GM23248 (cell line): ENCODE measurements at regions not wholly inside any gene's neighbourhood (a gene's known extent, or its start where the extent isn't known, plus 50 kb on each side); places are given as distances from the start of the nearest gene placed in this dataset.

ENCODE experiments used
- DNase-seq: peaks from one replicate; pipeline ENCODE4 v3.0.0-alpha.2; 2015
- H2AFZ ChIP-seq: fragments of 200-600 bp; sonication (generic); 2 replicates; pipeline ENCODE4 v1.6.1; 2016; ENCODE audit warnings: antibody characterized with exemption
- H3F3A ChIP-seq: fragments of 200-600 bp; sonication (generic); 2 replicates; pipeline ENCODE4 v1.6.1; 2016; ENCODE audit warnings: mild to moderate bottlenecking, antibody characterized with exemption, mixed run types; ENCODE audit not compliant: insufficient read depth
- H3K27ac ChIP-seq: fragments of 200-600 bp; sonication (generic); 2 replicates; pipeline ENCODE4 v1.5.1; 2016; ENCODE audit warnings: mild to moderate bottlenecking
- H3K27me3 ChIP-seq: fragments of 200-600 bp; sonication (generic); replicated peaks from 2 replicates; pipeline ENCODE4 v1.6.1; 2016; ENCODE audit warnings: mild to moderate bottlenecking; ENCODE audit not compliant: insufficient read depth
- H3K36me3 ChIP-seq: fragments of 200-600 bp; sonication (generic); 2 replicates; pipeline ENCODE4 v1.6.1; 2016; ENCODE audit warnings: low read depth, mild to moderate bottlenecking
- H3K4me1 ChIP-seq: fragments of 200-600 bp; sonication (generic); 2 replicates; pipeline ENCODE4 v1.6.1; 2016; ENCODE audit warnings: mild to moderate bottlenecking; ENCODE audit not compliant: insufficient read depth
- H3K4me2 ChIP-seq: fragments of 200-600 bp; sonication (generic); one replicate; pipeline ENCODE4 v1.6.1; 2016; ENCODE audit warnings: mild to moderate bottlenecking; ENCODE audit not compliant: unreplicated experiment
- H3K4me3 ChIP-seq: fragments of 200-600 bp; sonication (generic); 2 replicates; pipeline ENCODE4 v1.5.1; 2016; ENCODE audit warnings: mild to moderate bottlenecking
- H3K79me2 ChIP-seq: fragments of 200-600 bp; sonication (generic); 2 replicates; pipeline ENCODE4 v1.6.1; 2016; ENCODE audit warnings: mild to moderate bottlenecking; ENCODE audit not compliant: insufficient read depth
- H3K9ac ChIP-seq: fragments of 200-600 bp; sonication (generic); 2 replicates; pipeline ENCODE4 v1.6.1; 2016; ENCODE audit warnings: mild to moderate bottlenecking
- H3K9me2 ChIP-seq: fragments of 200-600 bp; sonication (generic); 2 replicates; pipeline ENCODE4 v1.6.1; 2016; ENCODE audit warnings: mixed run types, mild to moderate bottlenecking, moderate library complexity; ENCODE audit not compliant: insufficient read depth
- H3K9me3 ChIP-seq: fragments of 200-600 bp; sonication (generic); one replicate; pipeline ENCODE4 v1.6.1; 2017; ENCODE audit warnings: low read depth
- H4K20me1 ChIP-seq: fragments of 200-600 bp; sonication (generic); 2 replicates; pipeline ENCODE4 v1.6.0; 2016; ENCODE audit not compliant: insufficient read depth
- EZH2 ChIP-seq: fragments of 200-600 bp; sonication (generic); IDR thresholded peaks from 2 replicates; pipeline ENCODE4 v1.6.1; 2018; ENCODE audit warnings: antibody characterized with exemption, mild to moderate bottlenecking; ENCODE audit not compliant: insufficient read depth, poor library complexity, severe bottlenecking
- EZH2phosphoT487 ChIP-seq: fragments of 200-600 bp; sonication (generic); IDR thresholded peaks from 2 replicates; pipeline ENCODE4 v1.6.1; 2018; ENCODE audit warnings: antibody characterized with exemption, moderate library complexity, mild to moderate bottlenecking, low read depth; ENCODE audit not compliant: insufficient read depth
- WGBS, 2 experiments: methylation state at CpG; one replicate each; pipeline ENCODE4 v1.1.6; 2015 to 2017; ENCODE audit warnings: low lambda C conversion rate in 2 of 2, low coverage in 1 of 2; ENCODE audit errors: missing lambda C conversion rate in 2 of 2; 5-methylcytosine and 5-hydroxymethylcytosine counted together
- in situ Hi-C: fragments of 300-500 bp; cut with MboI; formaldehyde crosslinking; loops from 2 replicates; pipeline ENCODE4 v1.15.0; 2020

DNA sequence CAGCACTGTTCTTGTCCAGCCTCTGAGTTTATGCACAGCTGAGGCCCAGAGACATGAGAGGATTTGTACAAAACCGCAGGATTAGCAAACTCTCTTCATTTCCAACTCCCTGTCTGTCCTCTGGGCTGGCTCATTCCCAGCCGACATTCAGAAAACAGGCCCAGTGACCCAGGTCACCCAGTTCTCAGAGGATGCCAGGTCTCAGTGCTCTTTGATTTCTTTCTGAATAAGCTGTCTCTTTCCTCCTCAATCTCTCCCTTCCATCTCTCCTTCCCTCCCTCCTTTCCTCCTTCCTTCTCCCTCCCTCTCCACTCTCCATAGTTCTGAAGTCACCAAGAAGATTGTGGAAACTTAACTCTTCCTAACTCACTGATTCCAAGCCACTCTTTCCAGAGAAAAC, 372.7 kb upstream of the SULF2 start:
- H2AFZ ChIP-seq: no peak overlapping the region
- H4K20me1 ChIP-seq: no peaks in the 10 kb centered on the region
- no peak overlapping the region for H3K27ac ChIP-seq
- no peak for DNase-seq
- TF ChIP-seq EZH2 (no peak), EZH2phosphoT487 (no peak)
- in situ Hi-C loops: no loop called here
- H3K4me1 ChIP-seq: no peaks in the 10 kb centered on the region
- peaks cover 5% of the 10 kb centered on the region; the same call in 1 of the 2 replicates for H3K27me3 ChIP-seq
- H3K9me2 ChIP-seq: no peaks in the 10 kb centered on the region
- H3F3A ChIP-seq: no peaks in the 10 kb centered on the region
- H3K9me3 ChIP-seq: no peaks in the 10 kb centered on the region
- H3K4me3 ChIP-seq: no peak overlapping the region
- no peak overlapping the region for H3K9ac ChIP-seq
- no peaks in the 10 kb centered on the region for H3K79me2 ChIP-seq
- H3K4me2 ChIP-seq: no peak overlapping the region
- WGBS, 2 experiments: 21 to 32% methylated on average over 2 of the region's 2 CpGs
- H3K36me3 ChIP-seq: no peaks in the 10 kb centered on the region

DNA sequence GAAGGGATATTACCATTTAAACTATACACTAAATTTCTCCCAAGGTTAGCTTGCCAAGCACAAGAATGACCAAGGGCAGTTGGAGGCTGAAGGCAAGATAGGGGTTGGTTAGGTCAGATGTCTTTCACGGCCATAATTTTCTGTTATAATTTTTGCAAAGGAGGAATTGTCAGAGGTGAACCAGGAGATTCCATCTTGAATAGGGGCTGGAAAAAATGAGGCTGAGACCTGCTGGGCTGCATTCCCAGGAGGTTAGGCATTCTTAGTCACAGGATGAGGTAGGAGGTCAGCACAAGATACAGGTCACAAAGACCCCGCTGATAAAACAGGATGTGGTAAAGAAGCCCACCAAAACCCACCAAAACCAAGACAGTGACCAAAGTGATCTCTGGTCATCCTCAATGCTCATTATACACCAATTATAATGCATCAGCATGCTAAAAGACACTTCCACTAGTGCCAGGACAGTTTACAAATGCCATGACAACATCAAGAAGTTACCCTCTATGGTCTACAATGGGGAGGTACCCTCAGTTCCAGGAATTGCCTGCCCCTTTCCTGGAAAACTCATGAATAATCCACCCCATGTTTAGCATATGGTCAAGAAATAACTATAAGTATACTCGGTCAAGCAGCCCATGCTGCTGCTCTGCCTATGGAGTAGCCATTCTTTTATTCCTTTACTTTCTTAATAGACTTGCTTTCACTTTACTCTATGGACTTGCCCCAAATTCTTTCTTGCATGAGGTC, 371.8 kb upstream of the SULF2 start:
- no peak for DNase-seq
- Histone ChIP-seq H3K4me2 (no peak overlapping the region), H3K9me2 (no peaks in the 10 kb centered on the region), H3F3A (no peaks in the 10 kb centered on the region), H2AFZ (no peak overlapping the region), H3K4me1 (no peaks in the 10 kb centered on the region), H3K36me3 (no peaks in the 10 kb centered on the region), H3K79me2 (no peaks in the 10 kb centered on the region), H3K27me3 (peaks cover 9% of the 10 kb centered on the region), H3K27ac (no peak overlapping the region), H4K20me1 (no peaks in the 10 kb centered on the region), H3K9me3 (no peaks in the 10 kb centered on the region), H3K4me3 (no peak overlapping the region), H3K9ac (no peak overlapping the region)
- 43 to 49% methylated on average over 3 of the region's 3 CpGs for WGBS, 2 experiments
- TF ChIP-seq EZH2 (no peak), EZH2phosphoT487 (no peak)
- in situ Hi-C loops: no loop called here

DNA sequence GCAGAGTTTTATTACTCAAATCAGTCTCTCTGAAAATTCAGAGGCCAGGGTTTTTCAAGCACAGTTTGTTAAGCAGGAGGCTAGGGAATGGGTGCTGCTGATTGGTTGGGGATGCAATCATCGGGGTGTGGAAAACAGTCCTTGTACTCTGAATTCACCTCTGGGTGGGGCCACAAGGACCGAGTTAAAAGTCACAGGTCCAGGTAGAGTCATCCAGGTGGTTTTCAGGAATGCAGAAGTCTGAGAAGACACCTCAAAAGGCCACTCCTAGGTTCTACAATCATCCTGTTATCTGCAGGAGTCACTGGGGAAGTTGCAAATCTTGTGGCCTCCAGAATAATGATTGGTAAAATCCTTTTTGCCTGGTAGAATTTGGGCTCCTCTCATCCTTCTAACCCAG, 371.2 kb upstream of the SULF2 start:
- no peak overlapping the region for H3K9ac ChIP-seq
- no peak overlapping the region for H3K4me2 ChIP-seq
- 33 to 35% methylated on average over 2 of the region's 2 CpGs for WGBS, 2 experiments
- no peak for DNase-seq
- in situ Hi-C loops: no loop called here
- no peaks in the 10 kb centered on the region for H3K9me2 ChIP-seq
- no peaks in the 10 kb centered on the region for H3K36me3 ChIP-seq
- no peaks in the 10 kb centered on the region for H4K20me1 ChIP-seq
- H3K79me2 ChIP-seq: no peaks in the 10 kb centered on the region
- peaks cover 10% of the 10 kb centered on the region for H3K27me3 ChIP-seq
- no peaks in the 10 kb centered on the region for H3K9me3 ChIP-seq
- H3K4me3 ChIP-seq: no peak overlapping the region
- H3K27ac ChIP-seq: no peak overlapping the region
- TF ChIP-seq EZH2: no peak
- TF ChIP-seq EZH2phosphoT487: no peak
- H3F3A ChIP-seq: no peaks in the 10 kb centered on the region
- no peaks in the 10 kb centered on the region for H3K4me1 ChIP-seq
- no peak overlapping the region for H2AFZ ChIP-seq

DNA sequence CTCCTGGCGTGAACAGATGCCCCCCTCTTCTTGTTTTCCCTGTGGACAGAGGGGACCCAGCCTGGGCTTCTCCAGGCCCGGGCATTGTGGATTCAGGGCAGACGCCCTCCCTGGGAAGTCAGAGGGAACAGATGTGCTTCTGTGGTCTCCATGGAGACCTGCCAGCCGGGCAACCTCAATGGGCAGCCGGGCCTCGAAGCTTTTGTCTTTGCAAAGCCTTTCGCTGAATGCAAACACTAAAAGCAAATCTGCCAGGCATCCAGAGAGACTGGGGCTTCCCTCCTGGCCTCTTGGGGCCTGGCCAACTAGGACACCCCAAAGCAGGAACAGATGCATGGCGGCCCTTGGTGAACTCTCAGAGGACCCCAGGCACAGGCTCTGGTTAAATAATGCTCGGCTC, 370.0 kb upstream of the SULF2 start:
- Histone ChIP-seq H3K4me2 (no peak overlapping the region), H3K27ac (no peak overlapping the region), H3K9me2 (no peaks in the 10 kb centered on the region), H3K9me3 (no peaks in the 10 kb centered on the region), H3F3A (no peaks in the 10 kb centered on the region), H3K79me2 (no peaks in the 10 kb centered on the region), H3K36me3 (no peaks in the 10 kb centered on the region), H3K9ac (no peak overlapping the region), H3K27me3 (peaks cover 10% of the 10 kb centered on the region), H3K4me3 (no peak overlapping the region), H2AFZ (no peak overlapping the region), H4K20me1 (no peaks in the 10 kb centered on the region), H3K4me1 (no peaks in the 10 kb centered on the region)
- no peak for TF ChIP-seq EZH2phosphoT487
- no peak for TF ChIP-seq EZH2
- WGBS, 2 experiments: 49 to 57% methylated on average over 9 of the region's 9 CpGs
- in situ Hi-C loops: no loop called here
- DNase-seq: no peak
